GM21529 (cell line): ENCODE measurements at regions not wholly inside any gene's neighbourhood (a gene's known extent, or its start where the extent isn't known, plus 50 kb on each side); places are given as distances from the start of the nearest gene placed in this dataset.
A peak's percentile ranks its signal among the peaks of the same experiment; 100 is the strongest.

Experiments
- ATAC-seq: cut with Tn5 transposase; IDR thresholded peaks from one replicate; pipeline ENCODE4 v1.9.1; 2021; ENCODE audit not compliant: unreplicated experiment

- ATAC-seq = no peak
Observed at GRCh38 chr2:2635025-2635528, 304.0 kb upstream of the MYT1L start.

GRCh38 chr2:2633017-2633416 lies 301.9 kb upstream of the MYT1L start:
- ATAC-seq = no peak

GRCh38 chr2:2623939-2624338 lies 292.9 kb upstream of the MYT1L start:
- ATAC-seq = no peak

GRCh38 chr2:2621855-2622254 lies 290.8 kb upstream of the MYT1L start:
- ATAC-seq = peak; percentile 80

GRCh38 chr2:2620604-2621003 lies 289.5 kb upstream of the MYT1L start:
- ATAC-seq = no peak

GRCh38 chr2:2619995-2620394 lies 288.9 kb upstream of the MYT1L start:
- ATAC-seq = no peak

- no peak for ATAC-seq
Observed at GRCh38 chr2:2614452-2614851, 283.4 kb upstream of the MYT1L start.

GRCh38 chr2:2613279-2614199 lies 282.5 kb upstream of the MYT1L start:
- ATAC-seq = peak; percentile 100

GRCh38 chr2:2610751-2611150 lies 279.7 kb upstream of the MYT1L start:
- no peak for ATAC-seq

- ATAC-seq = no peak
Observed at GRCh38 chr2:2600366-2600765, 269.3 kb upstream of the MYT1L start.

GRCh38 chr2:2599441-2599840 lies 268.4 kb upstream of the MYT1L start:
- ATAC-seq = no peak

- no peak for ATAC-seq
Observed at GRCh38 chr2:2597712-2598111, 266.6 kb upstream of the MYT1L start.

- no peak for ATAC-seq
Observed at GRCh38 chr2:2591542-2591940, 260.5 kb upstream of the MYT1L start.

- ATAC-seq = no peak
Observed at GRCh38 chr2:2590841-2591541, 259.9 kb upstream of the MYT1L start.

- ATAC-seq = no peak
Observed at GRCh38 chr2:2590141-2590540, 259.1 kb upstream of the MYT1L start.

GRCh38 chr2:2588777-2589176 lies 257.7 kb upstream of the MYT1L start:
- no peak for ATAC-seq

GRCh38 chr2:2587354-2587753 lies 256.3 kb upstream of the MYT1L start:
- no peak for ATAC-seq

GRCh38 chr2:2586931-2587330 lies 255.9 kb upstream of the MYT1L start:
- no peak for ATAC-seq

GRCh38 chr2:2586068-2586776 lies 255.1 kb upstream of the MYT1L start:
- no peak for ATAC-seq

GRCh38 chr2:2582998-2583545 lies 252.0 kb upstream of the MYT1L start:
- no peak for ATAC-seq
